G401 (cell line): ENCODE measurements at regions not wholly inside any gene's neighbourhood (a gene's known extent, or its start where the extent isn't known, plus 50 kb on each side); places are given as distances from the start of the nearest gene placed in this dataset.

Experiments used
- DNase-seq: peaks from one replicate; pipeline ENCODE4 v3.0.0-alpha.2; 2015; ENCODE audit warnings: low spot score
- in situ Hi-C: cut with HindIII; loops from 2 replicates; pipeline ENCODE4 v1.10.0; 2016; ENCODE audit warnings: low sequenced_read_pairs, mixed read lengths

DNA sequence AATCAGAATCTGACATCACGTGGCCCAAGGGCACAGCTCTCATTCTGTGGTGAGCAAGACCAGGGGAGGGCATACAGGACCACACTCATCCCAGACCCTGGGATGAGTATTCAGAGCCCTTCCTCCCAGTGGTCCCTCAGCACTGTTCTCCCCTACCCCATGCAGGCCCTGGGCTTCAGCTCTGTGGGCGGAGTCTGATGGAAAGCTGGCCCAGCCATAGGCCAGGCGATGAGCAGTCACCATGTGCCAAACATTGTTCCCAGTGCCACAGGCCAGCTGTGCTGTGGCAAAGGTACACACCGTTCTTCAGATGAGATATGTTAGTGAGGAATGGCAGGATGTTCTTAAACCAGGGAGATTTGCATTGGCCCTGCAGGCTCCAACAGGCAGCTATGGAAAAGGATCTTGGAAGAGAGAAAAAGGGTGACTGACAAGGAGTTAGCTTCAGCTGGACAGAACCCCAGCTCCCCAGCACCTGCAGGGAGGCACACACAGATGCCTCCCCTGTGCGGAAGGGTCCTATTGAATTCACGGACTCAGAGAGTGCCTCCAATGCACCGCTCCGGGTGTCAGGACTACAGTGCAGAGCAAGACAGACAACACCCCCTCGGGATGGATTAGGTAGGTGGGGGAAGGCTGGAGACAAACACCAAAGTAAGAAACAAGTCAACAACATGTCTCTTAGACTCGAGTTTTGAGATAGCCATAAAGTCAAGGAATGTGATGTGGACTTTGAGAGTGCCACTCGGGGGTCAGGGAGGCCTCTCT is 596.0 kb upstream of the MGMT start:
- in situ Hi-C loops = no loop called here

DNA sequence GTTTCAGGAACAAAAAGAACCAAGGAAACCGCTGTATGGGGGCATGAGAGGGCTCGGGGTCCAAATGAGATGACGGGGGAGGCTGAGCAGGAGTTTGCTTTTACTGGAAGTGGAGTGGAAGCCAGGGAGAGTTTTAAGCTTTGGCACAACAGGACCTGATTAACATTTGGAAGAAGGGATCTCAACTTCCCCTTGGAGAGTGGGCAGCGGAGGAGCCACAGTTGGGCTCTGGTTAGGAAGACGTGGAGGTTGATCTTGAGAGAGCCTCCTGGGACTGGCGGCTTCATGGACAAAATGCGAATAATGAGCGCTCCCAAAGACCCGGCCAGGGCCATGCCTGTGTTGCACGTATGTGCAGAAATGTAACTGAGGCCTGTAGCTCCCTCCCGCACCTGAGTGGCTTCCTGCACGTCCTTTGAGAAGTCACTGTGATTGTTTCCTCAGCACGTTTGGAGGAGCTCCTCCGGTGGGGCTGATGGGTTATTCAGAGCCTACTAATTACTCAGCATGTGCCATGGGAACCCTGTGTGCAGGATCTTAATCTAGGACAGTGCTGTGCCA is 595.3 kb upstream of the MGMT start:
- no peak for DNase-seq
- in situ Hi-C loops = no loop called here

More for the DNA sequence above, 596.0 kb upstream of the MGMT start:
- no peak for DNase-seq

DNA sequence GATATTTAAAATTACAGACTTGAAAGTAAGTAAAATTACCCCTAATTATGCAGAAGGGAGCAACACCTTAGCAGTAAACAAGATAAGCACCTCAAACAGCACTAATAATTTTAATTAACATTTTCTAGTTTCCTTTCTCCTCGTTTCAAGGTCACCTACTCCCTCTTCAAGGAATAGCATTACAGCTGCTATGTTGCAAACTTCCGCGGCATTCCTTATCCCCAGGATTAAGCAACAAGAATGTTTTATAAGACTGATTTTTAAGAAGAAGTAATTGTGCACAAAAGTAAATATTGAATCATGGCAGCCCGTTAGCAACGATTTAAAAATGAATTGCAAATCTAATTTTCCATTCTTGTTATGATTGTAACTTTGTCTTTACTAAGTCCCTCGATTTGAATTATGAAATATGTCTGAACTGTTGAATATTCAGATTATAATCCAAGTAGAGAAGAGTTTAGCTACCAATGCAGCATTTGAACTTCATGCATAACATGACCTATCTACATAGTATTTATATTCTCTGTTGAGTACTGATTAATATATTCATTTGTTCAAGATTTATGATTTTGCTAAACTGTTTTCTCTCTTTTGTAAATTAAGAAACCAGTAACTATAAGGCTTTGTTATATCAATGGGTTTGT is 593.5 kb upstream of the MGMT start:
- in situ Hi-C loops = no loop called here
- DNase-seq = no peak

DNA sequence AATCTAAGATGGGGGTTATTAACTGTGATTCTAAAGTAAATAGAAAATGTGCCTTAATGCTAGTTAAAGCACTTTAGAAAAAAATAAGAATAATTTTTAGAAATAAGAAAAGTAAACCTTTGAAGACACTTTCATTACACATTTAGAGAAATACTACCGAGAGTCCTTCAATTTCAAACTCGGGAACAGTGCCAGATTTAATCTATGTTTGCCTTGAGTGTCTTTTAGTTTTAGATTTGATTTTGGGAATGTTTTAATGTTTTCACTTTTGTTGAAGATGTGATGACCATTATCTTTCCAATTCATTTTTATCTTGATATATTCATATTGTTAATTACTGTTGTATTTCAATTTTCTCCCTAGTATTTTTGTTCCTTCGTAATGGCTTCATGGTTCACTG is 592.7 kb upstream of the MGMT start:
- in situ Hi-C loops = no loop called here
- no peak for DNase-seq

DNA sequence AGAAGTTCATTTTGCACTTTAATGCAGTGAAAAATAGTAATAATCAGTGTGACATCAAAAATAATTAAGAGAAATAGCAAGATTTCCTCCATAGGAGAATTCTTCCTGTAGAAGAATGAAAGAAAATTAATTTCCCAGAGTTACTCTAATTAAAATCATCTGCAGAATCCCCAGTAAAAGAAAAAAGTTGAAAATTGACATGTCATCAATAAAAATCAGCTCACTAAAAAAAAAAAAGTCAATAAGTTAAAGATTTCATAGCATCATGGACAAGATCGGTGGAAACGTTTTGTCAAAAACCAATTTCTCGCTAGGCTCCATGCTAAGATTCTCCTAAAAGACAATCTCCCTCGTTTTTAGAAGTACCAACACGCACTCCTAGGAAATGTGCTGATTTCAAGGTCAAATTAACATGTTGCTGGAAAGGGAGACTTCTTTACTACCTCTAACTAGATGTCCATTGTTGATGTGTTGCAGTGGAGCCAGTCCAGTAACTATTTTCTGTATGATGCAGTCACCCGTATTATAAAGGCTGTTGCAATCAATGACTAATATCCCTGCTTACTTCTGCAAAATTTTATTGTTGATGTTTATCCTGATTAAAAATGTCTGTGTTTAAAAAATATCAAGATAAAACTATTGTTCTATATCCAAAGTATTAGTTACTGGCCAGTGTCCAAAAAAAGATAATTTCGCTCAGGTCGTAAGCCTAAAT is 591.9 kb upstream of the MGMT start:
- DNase-seq = no peak
- in situ Hi-C loops = no loop called here

DNA sequence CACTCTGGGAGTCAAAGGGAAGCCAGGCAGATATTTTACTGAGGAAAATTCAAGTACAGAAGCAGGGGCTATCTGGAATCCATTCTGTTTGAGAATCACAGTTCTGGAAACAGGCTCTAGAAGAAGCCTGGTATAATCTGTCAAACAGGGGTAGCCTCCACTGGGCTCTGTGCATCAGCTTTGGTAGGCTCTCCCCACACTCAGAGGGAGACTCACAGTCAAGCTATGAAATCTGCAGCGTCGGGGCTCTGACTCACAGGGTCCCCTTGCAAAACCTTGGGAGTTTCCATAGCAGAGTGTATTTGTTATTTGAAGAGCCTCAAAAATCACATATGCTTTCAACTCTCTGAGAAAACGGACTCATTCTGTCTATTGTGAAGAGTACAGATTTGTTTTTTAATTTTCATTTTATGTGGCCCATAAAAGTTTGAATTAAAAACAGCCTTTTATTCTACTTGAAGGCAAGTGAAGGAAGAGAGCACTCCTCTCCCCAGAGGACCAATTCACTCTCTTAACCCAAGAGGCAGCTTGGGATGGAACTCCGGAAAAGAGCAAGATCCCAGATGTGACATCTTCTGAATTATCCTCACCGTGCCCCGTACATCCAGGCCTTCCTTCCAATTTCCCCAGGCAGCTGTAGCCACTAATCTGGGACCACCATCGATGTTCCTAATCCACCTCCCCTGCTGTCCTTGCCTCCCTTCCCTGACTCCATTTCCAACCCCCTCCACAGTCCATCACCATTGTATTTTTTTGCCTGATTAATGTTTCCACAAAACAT is 590.9 kb upstream of the MGMT start:
- in situ Hi-C loops = no loop called here
- DNase-seq = no peak

DNA sequence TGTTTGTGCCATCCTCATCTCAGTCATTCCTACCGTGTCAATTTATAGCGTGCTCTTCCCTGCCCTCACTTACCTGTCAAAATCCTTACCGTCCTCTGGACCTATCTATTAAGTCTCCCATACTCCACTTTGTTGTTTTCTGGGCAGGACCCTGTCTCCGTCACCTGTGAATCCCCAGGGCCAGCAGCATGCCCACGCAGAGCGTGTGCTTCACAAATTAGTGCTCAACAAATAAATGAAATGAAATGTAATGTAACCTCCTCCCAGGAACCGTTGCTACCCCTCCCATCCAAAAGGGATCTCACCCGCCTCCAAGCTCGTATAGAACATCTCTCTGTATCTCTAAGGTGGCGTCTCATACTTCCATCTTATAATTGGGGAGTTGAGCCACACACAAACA is 589.9 kb upstream of the MGMT start:
- in situ Hi-C loops = no loop called here
- no peak for DNase-seq

DNA sequence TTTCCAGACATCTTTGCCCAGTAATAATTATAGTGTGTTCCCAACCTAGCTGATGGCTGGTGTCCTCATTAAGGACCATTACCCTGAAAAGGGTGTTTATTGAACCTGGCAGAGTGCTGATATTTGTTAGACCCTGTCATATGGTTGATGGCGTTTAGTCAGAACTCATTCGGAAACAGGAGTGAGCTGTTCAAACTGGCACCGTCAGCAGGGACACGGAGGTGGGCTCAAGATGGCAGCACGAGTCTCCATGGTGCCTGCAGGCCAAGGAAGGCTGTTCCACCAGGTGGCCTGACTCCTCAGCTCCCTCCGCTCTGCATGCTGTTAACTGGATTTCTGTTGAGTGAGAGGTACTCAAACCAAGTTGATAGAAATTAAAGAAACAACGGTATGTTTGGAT is 589.1 kb upstream of the MGMT start:
- DNase-seq = no peak
- in situ Hi-C loops = no loop called here

DNA sequence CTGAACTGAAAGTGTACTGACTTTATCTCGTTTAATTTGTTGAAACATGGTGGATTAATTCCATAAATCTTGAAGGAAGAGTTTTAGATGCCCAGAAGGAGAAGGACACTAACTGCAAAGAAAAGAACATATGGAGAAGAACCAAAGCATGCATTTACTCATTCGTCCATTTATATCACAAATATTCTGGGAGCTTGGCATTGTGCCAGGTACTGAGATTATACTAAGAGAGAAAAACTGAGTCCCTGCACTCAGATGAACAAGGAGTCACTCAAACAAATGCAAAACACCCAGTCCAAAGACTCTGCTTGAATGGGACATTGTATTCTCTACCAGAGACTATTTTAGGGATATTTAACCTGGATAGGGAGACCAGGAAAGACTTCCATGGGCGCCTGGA is 588.0 kb upstream of the MGMT start:
- no peak for DNase-seq
- in situ Hi-C loops = no loop called here

DNA sequence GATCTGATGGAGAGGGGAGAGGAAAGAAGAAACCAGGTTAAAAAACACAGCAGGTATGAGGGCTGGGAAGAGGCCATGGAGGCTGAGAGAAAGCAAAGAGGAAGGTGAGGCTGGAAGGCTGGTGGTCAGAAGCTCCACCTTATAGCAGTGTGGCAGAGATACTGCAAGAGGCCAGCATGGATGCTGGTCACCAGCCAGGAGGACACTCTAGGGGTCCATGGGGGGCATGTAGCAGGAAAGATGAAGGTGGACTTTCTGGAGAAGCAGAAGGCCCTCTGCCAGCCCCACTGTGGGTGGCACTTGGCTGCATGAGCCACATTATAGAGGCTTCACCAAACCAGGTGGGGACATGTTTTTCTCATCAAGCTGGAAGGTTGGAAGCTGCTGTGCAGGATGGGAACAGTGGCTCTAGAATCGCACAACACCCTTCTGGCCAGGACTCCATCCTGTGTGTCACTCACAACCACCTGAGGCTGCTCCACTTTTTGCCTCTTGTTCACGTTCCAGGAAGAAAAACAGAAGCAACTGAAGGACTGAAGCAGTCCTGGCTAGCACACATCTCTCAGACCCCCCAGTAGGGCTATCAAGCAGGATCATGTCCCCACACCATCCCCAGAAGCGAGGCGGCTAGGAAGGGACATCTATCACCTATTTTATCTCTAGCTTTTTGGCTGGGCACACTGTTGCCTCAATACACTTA is 587.5 kb upstream of the MGMT start:
- DNase-seq = no peak
- in situ Hi-C loops = no loop called here

DNA sequence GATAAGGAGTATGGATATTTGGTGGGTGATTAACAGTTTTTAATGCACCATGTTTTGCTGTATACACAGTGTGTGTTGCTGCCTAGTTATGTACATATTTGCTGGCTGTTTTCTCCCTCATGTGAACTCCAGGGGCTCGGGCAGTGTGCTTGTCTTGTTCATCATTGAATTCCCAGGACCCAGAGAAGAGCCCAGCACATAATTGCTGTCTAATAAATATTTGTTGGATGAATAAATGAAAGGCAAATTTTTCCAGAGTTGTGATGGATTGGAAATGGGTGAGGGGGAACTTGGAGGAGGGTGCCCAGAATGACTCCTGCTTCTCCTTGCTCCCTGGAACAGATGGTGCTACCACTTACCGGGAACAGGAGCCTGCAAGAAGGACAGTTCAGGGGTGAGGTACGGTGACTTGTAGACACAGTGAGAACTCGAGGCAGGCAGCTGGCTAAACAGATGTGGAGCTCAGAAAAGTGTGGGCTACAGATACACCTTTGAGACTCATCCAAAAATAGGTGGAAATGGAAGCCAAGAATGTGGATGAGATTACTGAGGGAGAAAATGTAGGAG is 586.8 kb upstream of the MGMT start:
- in situ Hi-C loops = no loop called here
- no peak for DNase-seq

DNA sequence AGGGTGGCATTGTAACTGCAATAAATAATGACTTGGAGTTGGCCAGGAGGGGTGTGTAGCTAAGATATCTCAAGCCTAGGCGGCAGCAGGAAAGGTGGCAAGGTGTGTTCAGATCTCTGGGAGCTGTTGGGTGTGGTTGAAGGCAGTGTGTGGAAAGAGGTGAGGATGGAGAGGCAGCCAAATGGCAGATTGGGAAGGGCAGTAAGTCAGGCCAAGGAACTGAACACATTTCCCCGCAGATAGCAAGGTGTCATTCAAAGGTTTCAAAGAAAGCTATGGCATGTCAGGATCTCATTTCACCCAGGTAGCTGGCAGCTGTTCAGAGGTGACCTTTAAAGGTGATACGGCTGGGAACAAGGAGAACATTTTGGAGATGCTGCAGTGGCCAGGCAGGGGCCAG is 586.0 kb upstream of the MGMT start:
- no peak for DNase-seq
- in situ Hi-C loops = no loop called here

DNA sequence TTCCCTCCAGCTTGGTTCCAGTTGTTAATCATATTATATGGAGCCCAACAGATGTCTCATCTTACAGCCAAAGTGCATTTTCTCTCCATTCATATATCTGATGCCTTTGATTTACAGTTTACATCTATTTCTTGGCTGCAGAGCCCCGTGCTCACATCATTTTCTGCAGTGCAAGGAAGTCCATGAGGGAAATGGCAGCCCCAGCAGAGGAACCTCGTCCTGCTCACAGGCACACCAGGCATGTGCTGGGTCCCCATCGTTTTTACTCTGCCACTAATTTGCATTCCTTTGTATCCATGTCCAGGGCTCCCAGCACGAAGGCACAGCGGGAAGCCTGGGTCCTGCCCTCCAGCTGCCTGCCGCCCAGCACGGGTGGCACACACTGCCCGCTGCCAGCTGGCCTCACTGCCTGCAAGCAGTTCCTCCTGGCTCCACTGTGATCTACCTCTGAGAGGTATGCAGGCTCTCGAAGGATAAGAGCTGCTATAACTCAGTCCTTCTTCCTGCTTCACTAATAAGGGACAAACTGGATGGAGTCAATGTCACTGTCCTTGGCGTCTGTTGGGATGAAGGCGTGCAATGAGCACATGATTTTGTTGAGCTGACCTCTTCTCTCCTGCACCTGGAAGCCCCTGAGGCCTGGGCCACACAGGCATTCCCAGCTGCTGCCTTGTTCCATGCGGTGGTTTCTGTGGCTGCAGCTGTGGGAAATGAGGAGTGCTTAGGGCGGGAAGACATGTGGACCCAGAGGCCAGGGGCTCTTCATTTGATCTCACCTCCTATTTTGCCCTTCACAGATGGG is 583.6 kb upstream of the MGMT start:
- in situ Hi-C loops = no loop called here
- DNase-seq = no peak

DNA sequence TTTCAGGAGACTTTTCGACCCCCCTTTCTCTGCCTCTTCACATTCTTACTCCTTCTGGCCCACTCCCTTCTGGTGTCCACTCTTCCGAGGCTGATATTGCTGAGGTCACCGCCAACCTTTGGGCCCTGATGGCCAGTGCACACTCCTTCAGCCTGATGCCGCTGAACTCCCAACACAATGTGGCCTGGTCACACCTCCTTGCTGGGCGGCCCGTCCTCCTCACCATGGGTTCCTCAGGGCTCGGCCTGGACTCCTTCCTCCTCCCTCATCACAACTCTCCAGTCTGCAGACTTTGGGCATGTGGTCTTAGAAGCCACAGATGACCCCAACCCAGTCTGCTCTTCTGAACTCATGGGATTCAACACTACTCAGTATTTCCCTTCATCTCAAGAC is 583.0 kb upstream of the MGMT start:
- in situ Hi-C loops = no loop called here
- no peak for DNase-seq

DNA sequence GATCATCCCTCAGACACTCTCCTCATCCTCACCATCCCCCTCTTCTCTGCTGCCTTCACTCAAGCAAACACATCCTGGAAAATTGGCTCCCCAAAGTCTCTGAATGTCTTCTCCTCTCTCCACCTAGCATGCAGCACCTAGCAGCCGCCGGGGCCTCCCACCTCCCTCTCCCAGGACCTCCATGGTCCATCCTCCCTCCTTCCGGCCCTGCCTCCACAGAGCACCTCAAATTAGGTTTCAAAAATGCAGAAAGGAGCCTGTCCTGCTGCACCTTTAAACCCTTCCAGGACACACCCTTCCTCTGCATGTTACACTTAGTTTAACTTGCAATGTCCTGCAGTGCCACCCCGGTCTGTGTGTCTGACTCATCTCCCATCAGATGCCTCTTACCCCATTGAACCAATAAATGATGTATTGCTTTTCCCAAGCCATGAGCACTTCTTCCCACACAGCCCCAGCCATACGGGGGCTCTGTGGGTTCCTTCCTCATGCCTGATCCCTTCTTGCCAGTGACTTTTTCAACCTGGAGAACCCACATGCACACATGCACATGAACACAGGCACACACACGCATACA is 582.5 kb upstream of the MGMT start:
- in situ Hi-C loops = no loop called here
- DNase-seq = no peak

DNA sequence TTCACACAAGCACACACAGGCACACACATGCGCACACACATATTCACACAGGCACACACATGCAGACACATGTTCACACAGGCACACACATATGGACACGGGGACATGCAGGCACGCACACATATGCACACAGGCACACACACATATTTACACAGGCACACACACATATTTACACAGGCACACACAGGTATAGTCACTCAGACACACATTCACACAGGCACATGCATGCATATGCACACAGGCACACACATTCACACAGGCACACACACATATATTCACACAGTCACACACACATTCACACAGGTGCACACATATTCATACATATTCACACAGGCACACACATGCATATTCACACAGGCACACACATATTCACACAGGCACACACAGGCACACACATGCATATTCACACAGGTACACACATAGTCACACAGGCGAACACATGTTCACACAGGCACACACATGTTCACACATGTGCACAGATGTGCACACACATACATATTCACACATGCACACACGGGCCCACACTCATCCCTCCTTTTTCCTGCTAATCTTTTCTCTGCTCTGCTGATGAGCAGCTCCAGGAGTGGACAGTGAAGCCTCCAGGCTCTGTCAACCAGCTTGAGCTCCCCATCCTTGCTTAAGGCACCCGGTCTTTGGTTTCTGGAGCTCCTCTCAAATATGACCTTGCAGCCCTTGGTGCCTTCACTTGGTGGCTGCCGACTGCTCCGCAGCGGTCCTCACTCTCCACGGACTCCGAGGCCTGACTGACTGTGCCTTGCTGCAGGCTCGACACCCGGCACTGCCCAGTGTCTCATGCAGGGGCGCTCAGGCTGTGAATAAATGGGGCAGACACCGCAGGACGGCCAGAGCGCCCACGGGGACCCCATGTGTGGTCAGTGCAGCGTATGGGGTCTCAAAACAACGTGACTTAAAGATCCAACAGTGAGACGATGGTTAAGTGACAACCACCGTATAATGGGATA is 581.2 kb upstream of the MGMT start:
- in situ Hi-C loops = no loop called here
- DNase-seq = no peak
